Stimulated activated CD8-positive, alpha-beta memory T cell treated with anti-CD3 and anti-CD28 coated beads, Interleukin-4, amount 100 ng/mL, for 48 hours (primary cell): ENCODE measurements at regions not wholly inside any gene's neighbourhood (a gene's known extent, or its start where the extent isn't known, plus 50 kb on each side); places are given as distances from the start of the nearest gene placed in this dataset.
"Not testable (repeated sequence)": the region's sequence is repeated elsewhere in the genome, so short reads cannot be mapped to it uniquely, and the experiment has no call there.

Source experiments
- DNase-seq: peaks from one replicate; pipeline ENCODE4 v3.0.0-alpha.2; 2020

DNA sequence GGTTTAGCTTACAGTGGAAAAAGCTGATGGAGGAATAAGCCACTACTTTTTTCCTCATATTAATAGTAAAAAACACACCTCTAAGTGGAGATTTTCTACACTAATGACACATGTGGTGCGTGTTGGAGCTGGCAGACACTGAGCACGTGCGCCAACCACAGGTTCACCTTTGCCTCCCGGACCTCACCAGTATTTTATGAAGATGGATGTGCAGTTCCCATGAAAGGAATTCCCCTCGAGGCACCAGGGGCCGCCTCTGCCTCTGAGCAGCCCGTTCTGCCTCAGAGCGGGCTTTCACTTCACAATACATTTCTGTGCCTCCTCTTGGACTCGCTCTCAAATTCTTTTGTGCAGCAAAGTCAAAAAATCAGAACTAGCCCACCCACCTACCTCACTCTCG lies 477.5 kb upstream of the ADARB2 start:
- DNase-seq = no peak

- no peak for DNase-seq
Measured at GRCh38 chr10:2214092-2214491, 476.8 kb upstream of the ADARB2 start.

GRCh38 chr10:2212244-2212834 lies 475.0 kb upstream of the ADARB2 start:
- DNase-seq = no peak

DNA sequence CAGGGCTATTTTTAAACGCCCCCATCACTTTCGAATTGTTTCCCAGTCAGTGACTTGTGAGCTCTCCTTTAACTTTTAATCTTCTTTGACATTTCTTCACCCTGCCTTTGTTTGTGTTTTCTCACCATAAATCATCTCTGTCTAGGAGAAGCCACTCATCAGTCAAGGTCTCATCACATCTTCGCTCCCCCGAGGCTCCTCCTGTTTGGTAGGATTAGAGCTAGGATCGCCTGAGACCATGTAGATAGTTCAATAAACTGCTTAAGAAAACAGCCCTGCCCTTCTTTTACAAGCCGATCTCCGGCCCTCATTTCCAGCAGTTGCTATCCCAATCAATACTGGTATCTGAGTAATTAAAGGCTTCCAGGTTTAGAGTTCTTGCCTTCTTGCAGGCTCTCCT lies 472.8 kb upstream of the ADARB2 start:
- no peak for DNase-seq

DNA sequence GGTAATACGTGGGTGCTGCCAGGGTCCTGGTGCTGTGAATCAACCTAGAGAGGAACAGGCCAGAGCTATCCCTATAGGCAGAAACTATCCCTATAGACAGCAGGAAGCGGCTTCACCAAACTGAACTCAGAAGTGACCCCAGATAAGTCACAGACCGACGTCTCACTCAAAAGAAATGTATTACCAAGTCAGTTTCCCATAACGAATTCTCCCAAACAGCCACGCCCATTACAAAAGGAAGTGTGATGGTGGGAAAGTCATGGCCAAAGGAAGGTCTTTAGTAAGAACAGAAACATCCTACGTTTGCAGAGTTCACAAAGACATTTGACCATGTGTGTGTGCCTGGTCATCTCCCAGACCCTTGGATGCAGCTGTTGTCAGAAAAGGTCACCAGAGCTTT lies 470.8 kb upstream of the ADARB2 start:
- DNase-seq = no peak

DNA sequence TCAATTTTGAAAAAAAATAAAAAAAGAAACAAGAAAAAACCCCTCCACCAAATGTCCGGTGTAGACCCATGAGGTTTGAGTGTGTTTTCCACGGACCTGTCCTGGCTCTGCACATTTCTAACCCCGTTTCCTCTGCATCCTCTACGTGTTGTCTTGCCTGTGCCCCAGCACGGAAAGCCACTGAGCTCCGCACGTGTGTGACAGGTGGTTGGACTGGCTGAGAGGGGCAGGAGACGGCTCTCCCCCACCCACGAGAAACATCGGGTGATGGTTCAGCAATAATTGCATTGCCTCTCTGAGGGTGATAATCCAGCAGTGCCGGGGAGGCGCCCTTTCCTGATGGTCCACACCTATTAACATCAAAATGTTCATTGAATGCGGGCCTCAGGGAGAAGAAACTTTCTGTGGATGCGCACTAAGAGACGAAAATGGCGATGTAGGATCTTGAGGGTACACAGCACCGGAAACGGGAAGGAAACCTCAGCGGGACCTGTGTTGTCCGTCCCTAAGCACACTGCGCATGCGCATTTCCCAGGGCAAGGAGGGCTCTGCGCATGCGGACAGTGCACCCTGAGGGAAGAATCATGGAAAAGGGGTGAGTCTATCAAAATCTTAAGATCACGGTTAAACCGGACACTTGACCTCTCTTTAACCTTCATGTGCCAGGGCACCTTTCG lies 470.1 kb upstream of the ADARB2 start:
- no peak for DNase-seq

GRCh38 chr10:2205406-2205805 lies 468.1 kb upstream of the ADARB2 start:
- DNase-seq = no peak

GRCh38 chr10:2202401-2202800 lies 465.1 kb upstream of the ADARB2 start:
- no peak for DNase-seq

- DNase-seq = no peak
Measured at GRCh38 chr10:2201534-2202099, 464.3 kb upstream of the ADARB2 start.

DNA sequence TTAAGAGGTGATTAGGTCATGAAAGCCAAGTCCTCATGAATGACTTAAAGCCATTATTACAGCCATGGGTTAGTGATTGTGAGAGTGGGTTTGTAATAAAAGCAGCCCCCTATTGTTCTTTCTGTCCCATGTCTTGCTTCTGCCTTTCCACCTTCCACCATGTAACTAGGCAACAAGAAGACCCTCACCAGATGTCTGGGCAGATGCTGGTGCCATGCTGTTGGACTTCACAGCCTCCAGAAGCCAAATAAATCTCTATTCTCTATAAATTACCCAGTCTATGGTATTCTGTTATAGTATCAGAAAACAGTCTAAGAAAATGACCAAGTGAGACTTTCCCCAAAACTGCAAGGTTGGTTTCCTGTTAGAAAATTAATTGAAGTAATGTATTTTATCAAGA lies 460.3 kb upstream of the ADARB2 start:
- DNase-seq = no peak

GRCh38 chr10:2196272-2196671 lies 458.9 kb upstream of the ADARB2 start:
- DNase-seq = no peak

GRCh38 chr10:2189356-2189755 lies 452.0 kb upstream of the ADARB2 start:
- not testable (repeated sequence) for DNase-seq

GRCh38 chr10:2188371-2188770 lies 451.0 kb upstream of the ADARB2 start:
- DNase-seq = no peak

DNA sequence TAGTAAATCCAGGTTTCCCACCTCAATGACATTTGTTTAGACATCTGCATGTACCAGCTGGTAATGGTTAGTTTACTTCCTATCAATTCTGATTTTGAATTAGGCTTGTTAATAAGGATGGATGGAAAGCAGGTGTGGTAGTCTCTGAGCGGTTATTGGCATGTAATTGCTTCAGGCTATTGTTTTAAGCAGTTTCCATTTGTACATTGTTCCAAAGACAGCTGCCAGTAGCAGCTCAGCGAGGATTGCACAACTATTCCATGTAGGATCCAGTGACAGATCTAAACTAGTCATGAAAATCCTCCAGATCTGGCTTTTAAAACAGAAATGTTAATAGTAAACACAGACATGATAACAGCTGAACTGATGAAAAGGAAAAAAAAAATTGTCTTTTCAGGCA lies 436.0 kb upstream of the ADARB2 start:
- no peak for DNase-seq

GRCh38 chr10:2165771-2166460 lies 428.6 kb upstream of the ADARB2 start:
- DNase-seq = no peak

- DNase-seq = no peak
Measured at GRCh38 chr10:2150288-2150687, 413.0 kb upstream of the ADARB2 start.

- no peak for DNase-seq
Measured at GRCh38 chr10:2145926-2146478, 408.7 kb upstream of the ADARB2 start.

GRCh38 chr10:2145491-2145890 lies 408.2 kb upstream of the ADARB2 start:
- DNase-seq = no peak

- DNase-seq = no peak
Measured at GRCh38 chr10:2144584-2144983, 407.3 kb upstream of the ADARB2 start.

DNA sequence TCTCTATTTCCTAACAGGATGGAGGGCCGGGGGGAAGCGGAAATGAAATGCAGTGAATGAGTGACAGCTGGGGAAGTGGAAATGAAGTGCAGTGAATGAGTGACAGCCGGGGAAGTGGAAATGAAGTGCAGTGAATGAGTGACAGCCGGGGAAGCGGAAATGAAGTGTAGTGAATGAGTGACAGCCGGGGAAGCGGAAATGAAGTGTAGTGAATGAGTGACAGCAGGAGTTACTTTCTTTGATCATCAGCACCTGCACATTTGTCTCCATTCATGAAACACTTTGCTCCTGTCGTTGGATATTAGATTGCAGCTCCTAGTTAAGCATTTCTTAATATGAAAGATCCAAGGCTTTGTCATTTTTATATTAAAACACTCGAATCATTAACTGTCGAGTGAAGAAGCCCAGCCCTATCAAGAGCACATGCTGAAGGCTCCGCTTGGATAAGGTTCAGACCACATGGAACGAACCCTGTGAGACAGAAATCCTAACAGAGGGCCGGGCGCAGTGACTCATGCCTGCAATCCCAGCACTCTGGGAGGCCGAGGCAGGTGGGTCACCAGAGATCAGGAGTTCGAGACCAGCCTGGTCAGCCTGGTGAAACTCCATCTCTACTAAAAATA lies 406.0 kb upstream of the ADARB2 start:
- no peak for DNase-seq

DNA sequence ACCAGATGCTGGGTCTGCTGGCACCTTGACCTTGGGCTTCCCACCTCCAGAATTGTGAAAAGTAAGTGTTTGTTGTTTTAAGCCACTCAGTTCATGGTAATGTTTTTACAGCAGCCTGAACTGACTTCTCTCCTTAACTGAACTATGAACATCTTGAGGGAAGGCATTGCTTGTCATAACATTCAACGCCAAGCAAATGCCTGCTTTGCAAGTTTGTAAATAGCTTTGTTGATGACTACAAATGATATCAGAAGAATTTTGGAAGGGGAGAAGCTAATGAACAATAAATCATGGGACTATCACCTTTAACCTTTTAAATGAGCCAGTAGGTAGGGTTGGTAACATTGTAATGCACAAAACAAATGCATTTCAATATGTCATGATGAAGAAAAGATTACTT lies 402.4 kb upstream of the ADARB2 start:
- no peak for DNase-seq

GRCh38 chr10:2137549-2138174 lies 400.3 kb upstream of the ADARB2 start:
- DNase-seq = no peak
